GM10266 (cell line): ENCODE measurements at regions not wholly inside any gene's neighbourhood (a gene's known extent, or its start where the extent isn't known, plus 50 kb on each side); places are given as distances from the start of the nearest gene placed in this dataset.

ENCODE experiments used
- DNase-seq: peaks from one replicate; pipeline ENCODE4 v3.0.0; 2012; ENCODE audit errors: extremely low spot score
- TF ChIP-seq, protein P1 (sequence below): IDR thresholded peaks from 2 replicates; pipeline ENCODE4 v1.5.1; 2012; ENCODE audit warnings: mild to moderate bottlenecking, low read depth; ENCODE audit not compliant: control insufficient read depth, insufficient read depth; ENCODE audit errors: missing control alignments

- no peak for DNase-seq
- TF ChIP-seq, protein P1, sequence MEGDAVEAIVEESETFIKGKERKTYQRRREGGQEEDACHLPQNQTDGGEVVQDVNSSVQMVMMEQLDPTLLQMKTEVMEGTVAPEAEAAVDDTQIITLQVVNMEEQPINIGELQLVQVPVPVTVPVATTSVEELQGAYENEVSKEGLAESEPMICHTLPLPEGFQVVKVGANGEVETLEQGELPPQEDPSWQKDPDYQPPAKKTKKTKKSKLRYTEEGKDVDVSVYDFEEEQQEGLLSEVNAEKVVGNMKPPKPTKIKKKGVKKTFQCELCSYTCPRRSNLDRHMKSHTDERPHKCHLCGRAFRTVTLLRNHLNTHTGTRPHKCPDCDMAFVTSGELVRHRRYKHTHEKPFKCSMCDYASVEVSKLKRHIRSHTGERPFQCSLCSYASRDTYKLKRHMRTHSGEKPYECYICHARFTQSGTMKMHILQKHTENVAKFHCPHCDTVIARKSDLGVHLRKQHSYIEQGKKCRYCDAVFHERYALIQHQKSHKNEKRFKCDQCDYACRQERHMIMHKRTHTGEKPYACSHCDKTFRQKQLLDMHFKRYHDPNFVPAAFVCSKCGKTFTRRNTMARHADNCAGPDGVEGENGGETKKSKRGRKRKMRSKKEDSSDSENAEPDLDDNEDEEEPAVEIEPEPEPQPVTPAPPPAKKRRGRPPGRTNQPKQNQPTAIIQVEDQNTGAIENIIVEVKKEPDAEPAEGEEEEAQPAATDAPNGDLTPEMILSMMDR, result no peak
Observed at GRCh38 chr1:78388275-78388674, 102.5 kb upstream of the PTGFR start.

DNA sequence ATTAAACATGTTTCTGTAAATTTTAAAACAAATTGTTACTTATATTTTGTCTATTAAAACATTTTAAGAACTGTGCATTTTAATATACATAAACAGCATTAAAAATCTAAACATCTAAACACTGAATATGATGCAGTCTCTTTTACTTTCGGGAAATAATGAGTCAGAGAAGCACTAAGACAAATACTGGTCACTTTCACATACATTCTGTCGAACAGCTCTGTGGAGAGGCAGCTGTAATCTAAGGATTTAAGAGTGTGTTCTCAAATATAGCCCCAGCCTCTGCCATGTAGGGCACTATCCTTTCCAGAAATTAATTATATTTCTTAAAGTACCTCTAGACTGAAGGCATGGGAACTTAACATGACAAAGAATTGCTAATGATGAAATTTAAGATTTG, 89.6 kb upstream of the PTGFR start:
- TF ChIP-seq, protein P1, result no peak
- DNase-seq, result no peak

- no peak for DNase-seq
- TF ChIP-seq, protein P1, result no peak
Observed at GRCh38 chr1:78408192-78408591, 82.6 kb upstream of the PTGFR start.

DNA sequence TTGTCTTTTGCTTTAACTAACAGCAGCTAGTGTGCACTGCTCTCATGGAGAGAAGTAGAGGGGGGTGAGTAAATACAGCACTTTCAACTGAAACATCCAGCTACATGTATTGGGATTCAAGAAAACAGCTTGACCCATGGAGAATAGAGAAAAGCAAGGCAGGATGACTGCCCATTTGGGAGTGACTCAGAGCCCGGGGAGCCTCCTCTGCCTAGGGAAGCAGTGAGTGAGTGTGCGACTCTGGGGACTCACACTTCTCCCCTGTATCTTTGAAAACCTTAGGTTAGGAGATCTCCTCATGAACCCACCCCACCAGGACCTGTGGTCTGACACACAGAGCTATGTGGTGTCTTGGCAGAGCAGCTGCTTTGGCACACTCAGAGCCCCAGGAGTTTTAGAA, 82.0 kb upstream of the PTGFR start:
- TF ChIP-seq, protein P1, result no peak
- DNase-seq, result no peak

- TF ChIP-seq, protein P1, result no peak
Observed at GRCh38 chr1:78410643-78411042, 80.1 kb upstream of the PTGFR start.

DNA sequence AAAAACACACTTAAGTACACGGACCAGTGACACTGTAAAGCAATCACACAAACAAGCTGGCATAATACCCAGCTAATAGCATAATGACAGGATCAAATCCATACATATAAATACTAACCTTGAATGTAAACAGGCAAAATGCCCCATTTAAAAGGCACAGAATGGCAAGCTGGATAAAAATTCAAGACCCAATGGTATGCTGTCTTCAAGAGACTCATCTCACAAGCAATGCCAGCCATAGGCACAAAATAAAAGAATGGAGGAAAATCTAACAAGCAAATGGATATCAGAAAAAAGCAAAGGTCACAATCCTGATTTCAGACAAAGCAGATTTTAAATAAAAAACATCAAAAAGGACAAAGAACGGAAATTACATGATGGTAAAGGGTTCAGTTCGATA, 79.1 kb upstream of the PTGFR start:
- DNase-seq, result no peak
- TF ChIP-seq, protein P1, result no peak

More at GRCh38 chr1:78410643-78411042, 80.1 kb upstream of the PTGFR start:
- DNase-seq, result no peak

DNA sequence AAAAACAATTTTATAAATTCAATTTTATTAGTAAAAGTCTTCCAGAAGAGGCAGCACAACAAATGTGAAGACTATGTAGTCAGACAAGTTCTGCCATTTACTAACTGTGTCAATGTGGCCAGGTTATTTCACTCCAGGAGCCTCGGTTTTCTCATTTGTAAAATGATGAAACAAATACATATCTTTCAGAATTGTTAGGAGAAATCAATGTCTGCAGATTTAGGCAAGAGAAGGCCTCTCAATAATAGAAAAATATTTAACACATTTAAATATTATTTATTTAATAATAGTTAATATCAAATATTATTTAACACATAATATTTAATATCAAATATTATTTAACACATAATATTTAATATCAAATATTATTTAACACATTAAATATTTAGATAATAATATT, 75.6 kb upstream of the PTGFR start:
- TF ChIP-seq, protein P1, result no peak

More for the DNA sequence above, 75.6 kb upstream of the PTGFR start:
- DNase-seq, result no peak
